ENCODE measurements at regions not wholly inside any gene's neighbourhood (a gene's known extent, or its start where the extent isn't known, plus 50 kb on each side); places are given as distances from the start of the nearest gene placed in this dataset.

- no peak for TF ChIP-seq NFRKB (IDR thresholded peaks at IDR 0.05)
- TF ChIP-seq L3MBTL2 (conservative IDR thresholded peaks at IDR 0.05), result no peak
- no peak for TF ChIP-seq SUZ12 (IDR thresholded peaks at IDR 0.05)
- no peak for TF ChIP-seq HDGF (IDR thresholded peaks at IDR 0.05; ENCODE audit: borderline replicate concordance)
- TF ChIP-seq ELF4 (IDR thresholded peaks at IDR 0.05), result no peak
- no peak for TF ChIP-seq SP1 (IDR thresholded peaks at IDR 0.05)
- no peak for TF ChIP-seq FOXA1 (IDR thresholded peaks at IDR 0.05)
- TF ChIP-seq BHLHE40 (IDR thresholded peaks at IDR 0.05; ENCODE audit: borderline replicate concordance), result no peak
- TF ChIP-seq PKNOX1 (IDR thresholded peaks at IDR 0.05), result no peak
- no peak for TF ChIP-seq ARNT (IDR thresholded peaks at IDR 0.05)
- TF ChIP-seq FOXK2 (IDR thresholded peaks at IDR 0.05), result no peak
- TF ChIP-seq FOXM1 (IDR thresholded peaks at IDR 0.05; ENCODE audit: borderline replicate concordance), result no peak
- TF ChIP-seq TARDBP (IDR thresholded peaks at IDR 0.05), result no peak
- no peak for TF ChIP-seq ZNF384 (IDR thresholded peaks at IDR 0.05)
Measured at GRCh38 chrX:65035446-65035770, 59.2 kb upstream of the ZC4H2 start.
